ENCODE measurements at regions not wholly inside any gene's neighbourhood (a gene's known extent, or its start where the extent isn't known, plus 50 kb on each side); places are given as distances from the start of the nearest gene placed in this dataset.

DNA sequence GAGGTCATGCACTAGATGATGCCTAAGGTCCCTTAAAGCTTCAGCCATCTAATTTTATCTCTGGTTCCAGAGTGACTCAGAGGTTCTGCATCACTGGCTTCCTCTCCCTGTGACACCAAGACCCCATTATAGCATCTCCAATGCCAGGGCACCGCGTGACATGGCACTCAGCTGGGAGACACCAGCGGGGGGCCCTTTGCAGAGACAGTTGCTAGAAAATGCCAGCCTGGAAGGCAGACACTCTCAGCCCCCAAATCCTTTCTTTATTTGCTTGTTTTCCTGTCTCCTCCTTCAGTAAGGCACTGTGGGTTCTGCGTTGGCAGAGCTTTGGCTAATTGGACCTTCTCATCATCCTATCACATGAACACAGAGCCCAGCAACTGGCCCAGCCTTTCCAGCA lies 123.5 kb upstream of the VRK1 start:
- TF ChIP-seq CTCF (IDR thresholded peaks at IDR 0.05; ENCODE audit: low read depth, low read length) = no peak
- TF ChIP-seq POLR2A (IDR thresholded peaks at IDR 0.05; ENCODE audit: extremely low read depth, insufficient read length) = no peak
